Common myeloid progenitor, CD34-positive (primary cell): ENCODE measurements at regions not wholly inside any gene's neighbourhood (a gene's known extent, or its start where the extent isn't known, plus 50 kb on each side); places are given as distances from the start of the nearest gene placed in this dataset.

ENCODE experiments used
- CTCF ChIA-PET: fragments of 350-600 bp; sonication (Branson Sonifier 250); formaldehyde crosslinking; loops from one replicate; lab custom pipeline; 2021; ENCODE audit warnings: antibody characterized with exemption; lab: Charles Lee
- POLR2A ChIA-PET: fragments of 350-600 bp; sonication (Branson Sonifier 250); formaldehyde crosslinking; loops from one replicate; lab custom pipeline; 2021; ENCODE audit warnings: antibody characterized with exemption; lab: Charles Lee
- DNase-seq, 3 donors: peaks; one replicate each; pipeline versions ENCODE4 v3.0.0 to v3.0.0-alpha.2; 2013
- H3K27ac ChIP-seq, 2 experiments: 1 replicate in 1 of 2; 2 replicates in 1 of 2; pipeline ENCODE4 v1.7.0; 2013; ENCODE audit warnings: inconsistent platforms in 2 of 2, low read length in 2 of 2, mild to moderate bottlenecking in 2 of 2, low read depth in 1 of 2, moderate library complexity in 1 of 2; ENCODE audit not compliant: severe bottlenecking in 2 of 2, insufficient read depth in 1 of 2, poor library complexity in 1 of 2
- H3K27me3 ChIP-seq, 5 experiments: replicated peaks in 2 of 5; 1 replicate in 3 of 5; 2 replicates in 2 of 5; pipeline versions ENCODE4 v1.6.1 to v1.7.0; 2013; ENCODE audit warnings: low read length in 4 of 5, mild to moderate bottlenecking in 2 of 5, moderate library complexity in 2 of 5, inconsistent platforms in 1 of 5; ENCODE audit not compliant: insufficient read depth in 5 of 5, control insufficient read depth in 4 of 5
- H3K36me3 ChIP-seq, 4 experiments: 1 replicate in 2 of 4; 2 replicates in 2 of 4; pipeline versions ENCODE4 v1.6.1 to v1.7.0; 2013; ENCODE audit warnings: low read length in 3 of 4, control low read depth in 1 of 4, mild to moderate bottlenecking in 1 of 4; ENCODE audit not compliant: control insufficient read depth in 4 of 4, insufficient read depth in 4 of 4
- H3K4me1 ChIP-seq, 4 experiments: 1 replicate in 3 of 4; 2 replicates in 1 of 4; pipeline versions ENCODE4 v1.6.1 to v1.7.1; 2013; ENCODE audit warnings: low read length in 3 of 4, mild to moderate bottlenecking in 3 of 4, control low read depth in 1 of 4, inconsistent platforms in 1 of 4, moderate library complexity in 1 of 4; ENCODE audit not compliant: control insufficient read depth in 4 of 4, insufficient read depth in 4 of 4; ENCODE audit errors: control extremely low read depth in 1 of 4
- H3K4me3 ChIP-seq, 7 experiments: 1 replicate in 4 of 7; 2 replicates in 3 of 7; pipeline versions ENCODE4 v1.5.1 to v1.7.0; 2013; ENCODE audit warnings: mild to moderate bottlenecking in 7 of 7, low read length in 6 of 7, moderate library complexity in 6 of 7, inconsistent platforms in 2 of 7, low read depth in 2 of 7, control low read depth in 1 of 7; ENCODE audit not compliant: insufficient read depth in 4 of 7, control insufficient read depth in 1 of 7; ENCODE audit errors: extremely low read depth in 1 of 7
- H3K9me3 ChIP-seq, 5 experiments: 1 replicate in 4 of 5; 2 replicates in 1 of 5; pipeline versions ENCODE4 v1.6.1 to v1.7.1; 2013; ENCODE audit warnings: low read length in 4 of 5, mild to moderate bottlenecking in 2 of 5, inconsistent platforms in 1 of 5, low read depth in 1 of 5, moderate library complexity in 1 of 5; ENCODE audit not compliant: control insufficient read depth in 4 of 5, insufficient read depth in 2 of 5; ENCODE audit errors: control extremely low read depth in 1 of 5
- WGBS: methylation state at CpG from one replicate; pipeline ENCODE4 v1.1.5; 2013; ENCODE audit not compliant: insufficient coverage; 5-methylcytosine and 5-hydroxymethylcytosine counted together

DNA sequence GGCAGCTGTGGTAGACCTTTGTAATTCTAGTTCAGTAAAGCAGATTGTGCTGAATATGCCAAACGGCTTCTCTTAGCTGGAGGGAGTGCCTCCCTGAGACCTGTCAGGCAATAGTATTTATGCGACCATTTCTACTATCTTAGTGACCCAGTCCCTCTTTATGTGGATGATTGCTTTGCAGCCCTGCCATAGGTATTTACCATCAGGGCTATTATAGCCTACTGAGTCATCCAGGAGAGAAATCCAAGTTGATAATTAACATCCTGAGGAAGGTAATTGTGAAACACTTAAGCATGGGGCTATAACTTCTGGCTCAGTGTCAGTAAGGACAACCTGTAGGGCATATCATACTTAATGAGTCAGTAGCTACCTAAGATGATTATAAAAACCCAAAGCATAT is 103.9 kb upstream of the MAOA start:
- POLR2A ChIA-PET = no interaction called here

DNA sequence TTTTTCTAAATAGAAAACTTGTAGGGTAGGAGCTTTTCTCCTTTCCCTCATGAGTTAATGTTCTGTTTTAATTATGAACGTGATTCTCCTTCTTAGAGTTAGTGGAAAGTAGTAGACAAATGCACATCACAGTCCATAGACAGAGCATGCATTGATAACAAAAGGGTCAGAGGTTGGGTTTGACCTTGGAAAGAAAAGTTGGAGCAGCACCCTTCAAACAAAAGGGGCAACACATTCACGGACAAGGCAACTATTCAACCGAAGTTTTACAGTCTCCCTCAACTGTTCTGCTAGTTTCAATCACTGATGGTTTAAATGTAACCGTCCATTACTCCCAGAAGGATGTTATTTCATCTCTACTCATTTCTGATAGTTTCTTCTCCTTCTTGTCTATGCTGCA is 103.4 kb upstream of the MAOA start:
- Histone ChIP-seq H3K4me3 (no peak overlapping the region), H3K9me3 (peaks cover 0 to 2% (median 0%) of the 10 kb centered on the region in 5 experiments), H3K4me1 (peaks cover 0 to 2% (median 0%) of the 10 kb centered on the region in 4 experiments), H3K27me3 (peaks cover 0 to 4% (median 0%) of the 10 kb centered on the region in 5 experiments), H3K27ac (no peak overlapping the region), H3K36me3 (no peaks in the 10 kb centered on the region)
- POLR2A ChIA-PET = no interaction called here
- DNase-seq = no peak
- no CpG with 5 or more reads among the region's 4 CpGs for WGBS
- CTCF ChIA-PET = no interaction called here

More for the DNA sequence above, 103.9 kb upstream of the MAOA start:
- H3K27me3 ChIP-seq = peaks cover 0 to 4% (median 0%) of the 10 kb centered on the region in 5 experiments
- peak in 2 of 3 donors; percentile 7 to 33 for DNase-seq
- H3K9me3 ChIP-seq = peaks cover 0 to 2% (median 0%) of the 10 kb centered on the region in 5 experiments
- 41% methylated on average over 2 of the region's 2 CpGs for WGBS
- no peak overlapping the region for H3K27ac ChIP-seq
- no peak overlapping the region for H3K4me3 ChIP-seq
- no peaks in the 10 kb centered on the region for H3K36me3 ChIP-seq
- CTCF ChIA-PET = no interaction called here
- H3K4me1 ChIP-seq = peaks cover 0 to 2% (median 0%) of the 10 kb centered on the region in 4 experiments

DNA sequence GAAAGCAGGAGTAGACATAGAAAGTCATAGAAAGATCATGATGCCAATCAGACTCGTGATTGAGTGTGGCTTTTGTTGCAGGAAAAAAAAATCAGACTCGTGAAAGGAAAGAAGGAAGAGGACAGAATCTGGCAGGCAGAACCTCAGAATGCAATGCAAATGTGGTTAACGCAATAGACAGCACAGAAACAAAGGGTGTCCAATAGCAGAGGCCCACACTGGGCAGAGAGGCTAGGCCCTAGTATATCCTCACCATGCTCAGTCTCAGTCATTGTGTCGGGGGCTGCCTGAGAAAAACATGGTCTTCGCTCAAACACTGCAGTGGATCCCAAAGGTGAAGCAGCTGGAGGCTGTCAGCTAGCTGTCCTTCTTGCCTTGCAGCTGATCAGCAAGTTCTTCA is 102.8 kb upstream of the MAOA start:
- DNase-seq = no peak
- CTCF ChIA-PET = no interaction called here
- H3K27ac ChIP-seq = no peak overlapping the region
- POLR2A ChIA-PET = no interaction called here
- peaks cover 0 to 2% (median 0%) of the 10 kb centered on the region in 4 experiments for H3K4me1 ChIP-seq
- peaks cover 0 to 2% (median 0%) of the 10 kb centered on the region in 5 experiments for H3K9me3 ChIP-seq
- H3K27me3 ChIP-seq = peaks cover 0 to 4% (median 0%) of the 10 kb centered on the region in 5 experiments
- H3K36me3 ChIP-seq = no peaks in the 10 kb centered on the region
- WGBS = 64% methylated on average over 5 of the region's 5 CpGs
- H3K4me3 ChIP-seq = no peak overlapping the region

DNA sequence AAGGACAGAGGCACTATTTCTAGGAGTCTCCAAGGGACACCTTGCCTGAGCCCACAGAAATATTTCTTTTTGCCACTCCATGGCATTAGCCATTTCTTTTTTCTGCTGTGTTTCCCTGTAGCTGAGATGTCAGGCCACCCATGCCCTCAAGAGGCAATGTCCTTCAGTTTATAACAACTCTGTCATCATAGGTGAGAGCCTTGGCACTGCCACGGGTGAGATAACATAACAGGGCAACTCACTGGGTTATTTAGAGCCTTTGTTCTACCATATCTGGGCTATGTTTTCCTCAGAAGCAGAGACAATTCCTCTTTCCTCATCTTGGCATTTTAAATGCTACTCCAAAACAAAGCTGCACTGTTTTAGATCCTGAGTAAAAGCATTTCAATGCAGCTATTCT is 99.9 kb upstream of the MAOA start:
- POLR2A ChIA-PET = no interaction called here
- DNase-seq = no peak
- 89% methylated on average over 1 of the region's 1 CpG for WGBS
- CTCF ChIA-PET = interaction anchor here (1.2 kb wide), 2 partner anchors 14 to 1773 kb away, joined by 3 read pairs; no protein-coding TSS in a partner anchor
- Histone ChIP-seq H3K27me3 (peaks cover 0 to 4% (median 0%) of the 10 kb centered on the region in 5 experiments), H3K9me3 (peaks cover 0 to 2% (median 0%) of the 10 kb centered on the region in 5 experiments), H3K4me3 (no peak overlapping the region), H3K4me1 (peaks cover 0 to 2% (median 0%) of the 10 kb centered on the region in 4 experiments), H3K36me3 (no peaks in the 10 kb centered on the region), H3K27ac (no peak overlapping the region)

DNA sequence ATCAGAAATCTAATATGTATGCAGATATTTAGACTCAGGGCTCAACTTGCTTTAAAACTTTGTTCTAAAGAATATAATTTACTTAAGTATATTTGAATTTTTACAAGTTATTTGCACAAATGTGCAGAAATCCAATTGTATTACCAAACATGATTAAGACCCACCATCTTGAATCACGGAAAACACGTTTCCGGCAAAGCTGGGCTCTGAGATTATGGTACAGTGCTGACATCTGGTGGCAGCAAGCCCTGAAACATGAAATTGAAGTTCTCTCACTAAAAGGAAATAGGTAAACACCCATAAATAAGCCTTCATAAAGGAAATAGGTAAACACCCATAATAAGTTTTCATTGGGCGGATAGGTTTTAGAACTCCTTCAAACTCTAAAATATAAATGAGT is 98.3 kb upstream of the MAOA start:
- 0% methylated on average over 3 of the region's 4 CpGs for WGBS
- Histone ChIP-seq H3K36me3 (no peaks in the 10 kb centered on the region), H3K9me3 (peaks cover 0 to 2% (median 0%) of the 10 kb centered on the region in 5 experiments), H3K4me3 (no peak overlapping the region), H3K4me1 (no peaks in the 10 kb centered on the region), H3K27me3 (peaks cover 0 to 4% (median 0%) of the 10 kb centered on the region in 5 experiments), H3K27ac (no peak overlapping the region)
- ChIA-PET POLR2A (interaction anchor here (0.6 kb wide), 1 partner anchor 1752 kb away, joined by 3 read pairs; no protein-coding TSS in a partner anchor), CTCF (interaction anchor here (1.3 to 2.7 kb wide), 3 partner anchors 193 to 1761 kb away, joined by 4 to 12 read pairs (median 6); no protein-coding TSS in a partner anchor)
- peak; percentile 57 to 77 (median 74) for DNase-seq

DNA sequence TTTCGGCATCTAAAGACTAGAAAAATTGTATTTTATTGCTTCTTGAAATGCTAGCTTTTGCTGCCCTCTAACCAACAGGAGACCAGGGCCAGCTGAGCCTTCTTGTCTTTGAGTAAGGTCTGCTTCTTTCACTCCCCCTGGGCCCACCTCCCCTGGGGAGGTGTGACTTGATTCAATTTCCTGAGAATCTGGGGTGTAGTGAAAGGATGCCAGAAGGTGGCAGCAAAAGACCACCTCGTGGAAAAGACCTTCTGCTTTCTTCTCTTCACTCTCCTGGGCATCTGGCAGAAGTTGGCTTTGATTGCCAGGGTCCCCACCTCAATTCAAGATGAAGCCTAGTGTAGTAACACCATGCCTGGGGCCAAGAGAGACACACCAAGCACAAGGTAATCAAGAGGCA is 96.5 kb upstream of the MAOA start:
- no peaks in the 10 kb centered on the region for H3K9me3 ChIP-seq
- H3K4me1 ChIP-seq = no peaks in the 10 kb centered on the region
- 100% methylated on average over 1 of the region's 2 CpGs for WGBS
- H3K27me3 ChIP-seq = peaks cover 0 to 4% (median 0%) of the 10 kb centered on the region in 5 experiments
- DNase-seq = peak; percentile 48 to 78 (median 77)
- H3K36me3 ChIP-seq = no peaks in the 10 kb centered on the region
- POLR2A ChIA-PET = no interaction called here
- no peak overlapping the region for H3K27ac ChIP-seq
- CTCF ChIA-PET = interaction anchor here (0.6 to 2.7 kb wide), 6 partner anchors 9 to 1778 kb away, joined by 3 to 12 read pairs (median 4); no protein-coding TSS in a partner anchor
- no peak overlapping the region for H3K4me3 ChIP-seq

DNA sequence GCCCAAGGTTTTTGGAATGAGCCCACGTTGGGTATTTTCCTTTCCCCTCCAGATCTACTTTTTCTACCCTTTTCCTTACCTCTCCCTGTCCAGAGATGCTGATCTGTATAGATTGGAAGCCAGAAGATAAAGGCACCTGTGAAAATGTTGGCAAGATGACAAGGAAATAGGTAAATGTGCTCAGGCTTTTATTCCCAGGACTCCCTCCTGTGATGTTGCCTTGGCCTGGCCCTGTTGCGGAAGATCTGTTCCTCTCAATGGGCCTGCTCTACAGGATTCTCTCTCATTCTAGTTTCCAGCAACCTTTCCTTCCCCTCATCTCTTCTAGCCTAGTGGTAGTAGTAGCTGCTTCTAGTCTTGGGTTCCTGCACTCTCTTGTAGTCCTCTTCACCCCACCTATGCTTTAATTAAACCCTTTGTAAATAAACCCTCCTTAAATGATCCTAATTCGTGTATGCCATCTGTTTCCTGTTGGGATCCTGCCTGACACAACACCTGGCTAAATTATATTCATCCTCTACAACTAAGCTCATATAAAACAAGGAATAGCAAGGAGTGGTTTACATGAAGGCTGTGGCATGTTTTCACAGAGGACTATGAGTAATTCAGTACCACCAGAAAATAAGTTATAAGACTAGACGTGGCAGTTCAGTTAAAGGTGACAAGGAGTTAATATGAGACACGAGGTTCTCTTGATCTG is 95.7 kb upstream of the MAOA start:
- WGBS = 63% methylated on average over 3 of the region's 5 CpGs
- Histone ChIP-seq H3K27ac (no peak overlapping the region), H3K4me1 (no peaks in the 10 kb centered on the region), H3K27me3 (peaks cover 0 to 4% (median 0%) of the 10 kb centered on the region in 5 experiments), H3K4me3 (no peak overlapping the region), H3K36me3 (no peaks in the 10 kb centered on the region), H3K9me3 (no peaks in the 10 kb centered on the region)
- no peak for DNase-seq
- ChIA-PET CTCF (interaction anchor here (0.7 to 0.8 kb wide), 2 partner anchors 11 to 191 kb away, joined by 3 read pairs; no protein-coding TSS in a partner anchor), POLR2A (no interaction called here)
